GM21619 (cell line): ENCODE measurements at regions not wholly inside any gene's neighbourhood (a gene's known extent, or its start where the extent isn't known, plus 50 kb on each side); places are given as distances from the start of the nearest gene placed in this dataset.

Experiments used
- ATAC-seq: cut with Tn5 transposase; IDR thresholded peaks from one replicate; pipeline ENCODE4 v1.9.1; 2021; ENCODE audit not compliant: unreplicated experiment

- ATAC-seq, result no peak
Measured at GRCh38 chr6:134533991-134534390, 216.1 kb upstream of the SGK1 start.

- ATAC-seq, result no peak
Measured at GRCh38 chr6:134532694-134533624, 215.0 kb upstream of the SGK1 start.

- no peak for ATAC-seq
Measured at GRCh38 chr6:134531611-134532010, 213.7 kb upstream of the SGK1 start.

GRCh38 chr6:134531188-134531551, 213.3 kb upstream of the SGK1 start:
- ATAC-seq, result no peak

- no peak for ATAC-seq
Measured at GRCh38 chr6:134529921-134530320, 212.0 kb upstream of the SGK1 start.

GRCh38 chr6:134529305-134529704, 211.4 kb upstream of the SGK1 start:
- no peak for ATAC-seq

GRCh38 chr6:134527108-134527787, 209.3 kb upstream of the SGK1 start:
- ATAC-seq, result no peak

GRCh38 chr6:134525190-134525868, 207.4 kb upstream of the SGK1 start:
- no peak for ATAC-seq

- ATAC-seq, result no peak
Measured at GRCh38 chr6:134523903-134524650, 206.2 kb upstream of the SGK1 start.

GRCh38 chr6:134523051-134523450, 205.1 kb upstream of the SGK1 start:
- ATAC-seq, result no peak

- no peak for ATAC-seq
Measured at GRCh38 chr6:134521116-134521501, 203.2 kb upstream of the SGK1 start.

GRCh38 chr6:134520181-134521115, 202.5 kb upstream of the SGK1 start:
- ATAC-seq, result no peak

GRCh38 chr6:134519465-134519864, 201.6 kb upstream of the SGK1 start:
- ATAC-seq, result peak; percentile 67

- no peak for ATAC-seq
Measured at GRCh38 chr6:134517868-134518267, 200.0 kb upstream of the SGK1 start.

- ATAC-seq, result no peak
Measured at GRCh38 chr6:134517145-134517658, 199.3 kb upstream of the SGK1 start.

- no peak for ATAC-seq
Measured at GRCh38 chr6:134516582-134516981, 198.7 kb upstream of the SGK1 start.

- no peak for ATAC-seq
Measured at GRCh38 chr6:134515986-134516385, 198.1 kb upstream of the SGK1 start.

- no peak for ATAC-seq
Measured at GRCh38 chr6:134512981-134513391, 195.1 kb upstream of the SGK1 start.

- no peak for ATAC-seq
Measured at GRCh38 chr6:134511984-134512683, 194.2 kb upstream of the SGK1 start.
